GM10248 (cell line): ENCODE measurements at regions not wholly inside any gene's neighbourhood (a gene's known extent, or its start where the extent isn't known, plus 50 kb on each side); places are given as distances from the start of the nearest gene placed in this dataset.
"Not testable (repeated sequence)": the region's sequence is repeated elsewhere in the genome, so short reads cannot be mapped to it uniquely, and the experiment has no call there.

Experiments
- CTCF ChIA-PET: fragments of 300-600 bp; sonication (Branson Sonifier 250); formaldehyde crosslinking; extraction: SDS; loops from one replicate; lab custom pipeline; 2021; ENCODE audit warnings: antibody characterized with exemption; lab: Yijun Ruan, JAX
- POLR2A ChIA-PET: fragments of 350-650 bp; sonication (Branson Sonifier 250); formaldehyde crosslinking; extraction: SDS; loops from one replicate; lab custom pipeline; 2020; ENCODE audit warnings: antibody characterized with exemption; lab: Yijun Ruan, JAX
- DNase-seq: peaks from one replicate; pipeline ENCODE4 v3.0.0; 2012; ENCODE audit errors: extremely low spot score
- TF ChIP-seq, protein P1 (sequence below): IDR thresholded peaks from 2 replicates; pipeline ENCODE4 v1.5.1; 2012; ENCODE audit warnings: mild to moderate bottlenecking, low read depth; ENCODE audit errors: extremely low read depth, missing control alignments, control extremely low read depth

DNA sequence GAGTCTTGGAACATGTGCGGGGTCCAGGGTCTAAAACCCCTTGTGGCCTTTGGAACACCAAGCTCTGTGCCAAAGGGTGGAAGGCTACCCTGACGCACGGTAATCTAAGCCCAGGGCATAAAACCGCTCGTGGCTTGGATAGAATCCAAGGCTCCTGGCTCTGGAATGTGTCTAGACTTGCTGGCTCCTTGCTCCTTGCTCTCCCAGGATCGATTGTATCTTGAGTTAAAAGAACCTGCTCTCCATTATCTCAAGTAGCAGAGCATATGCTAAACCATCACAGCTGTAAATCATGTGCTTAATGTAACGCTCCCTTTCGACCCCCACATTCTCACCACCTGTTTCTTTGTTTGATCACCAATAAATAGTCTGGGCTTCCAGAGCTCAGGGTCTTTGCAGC, 50.3 kb downstream of the TLCD4 start:
- CTCF ChIA-PET: interaction anchor here (1.3 kb wide), 1 partner anchor 20 kb away, joined by 3 read pairs; no protein-coding TSS in a partner anchor
- DNase-seq, POLR2A ChIA-PET: not testable (repeated sequence)

DNA sequence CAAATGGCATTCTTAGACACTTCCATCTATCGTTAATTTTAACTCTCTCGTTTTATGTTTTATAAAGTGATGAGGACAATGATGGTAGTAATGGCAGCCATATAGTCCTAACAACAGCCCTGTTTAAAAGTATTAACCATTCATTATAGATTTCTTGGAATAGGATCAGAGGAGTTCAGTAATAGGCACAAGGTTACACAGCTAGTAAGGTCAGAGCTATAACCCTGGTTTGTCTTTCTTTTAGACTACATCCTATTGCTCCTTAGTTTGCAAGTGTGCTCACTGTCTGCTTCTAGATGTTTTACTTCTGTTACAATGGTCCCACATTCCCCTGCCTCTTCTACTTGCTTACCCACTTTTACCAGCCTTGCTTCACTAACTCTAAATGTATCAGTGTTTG, 50.9 kb downstream of the TLCD4 start:
- CTCF ChIA-PET: interaction anchor here (0.8 to 1.3 kb wide), 2 partner anchors 13 to 19 kb away, joined by 3 read pairs; no protein-coding TSS in a partner anchor
- POLR2A ChIA-PET: no interaction called here
- no peak for DNase-seq
- TF ChIP-seq, protein P1, sequence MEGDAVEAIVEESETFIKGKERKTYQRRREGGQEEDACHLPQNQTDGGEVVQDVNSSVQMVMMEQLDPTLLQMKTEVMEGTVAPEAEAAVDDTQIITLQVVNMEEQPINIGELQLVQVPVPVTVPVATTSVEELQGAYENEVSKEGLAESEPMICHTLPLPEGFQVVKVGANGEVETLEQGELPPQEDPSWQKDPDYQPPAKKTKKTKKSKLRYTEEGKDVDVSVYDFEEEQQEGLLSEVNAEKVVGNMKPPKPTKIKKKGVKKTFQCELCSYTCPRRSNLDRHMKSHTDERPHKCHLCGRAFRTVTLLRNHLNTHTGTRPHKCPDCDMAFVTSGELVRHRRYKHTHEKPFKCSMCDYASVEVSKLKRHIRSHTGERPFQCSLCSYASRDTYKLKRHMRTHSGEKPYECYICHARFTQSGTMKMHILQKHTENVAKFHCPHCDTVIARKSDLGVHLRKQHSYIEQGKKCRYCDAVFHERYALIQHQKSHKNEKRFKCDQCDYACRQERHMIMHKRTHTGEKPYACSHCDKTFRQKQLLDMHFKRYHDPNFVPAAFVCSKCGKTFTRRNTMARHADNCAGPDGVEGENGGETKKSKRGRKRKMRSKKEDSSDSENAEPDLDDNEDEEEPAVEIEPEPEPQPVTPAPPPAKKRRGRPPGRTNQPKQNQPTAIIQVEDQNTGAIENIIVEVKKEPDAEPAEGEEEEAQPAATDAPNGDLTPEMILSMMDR: no peak

DNA sequence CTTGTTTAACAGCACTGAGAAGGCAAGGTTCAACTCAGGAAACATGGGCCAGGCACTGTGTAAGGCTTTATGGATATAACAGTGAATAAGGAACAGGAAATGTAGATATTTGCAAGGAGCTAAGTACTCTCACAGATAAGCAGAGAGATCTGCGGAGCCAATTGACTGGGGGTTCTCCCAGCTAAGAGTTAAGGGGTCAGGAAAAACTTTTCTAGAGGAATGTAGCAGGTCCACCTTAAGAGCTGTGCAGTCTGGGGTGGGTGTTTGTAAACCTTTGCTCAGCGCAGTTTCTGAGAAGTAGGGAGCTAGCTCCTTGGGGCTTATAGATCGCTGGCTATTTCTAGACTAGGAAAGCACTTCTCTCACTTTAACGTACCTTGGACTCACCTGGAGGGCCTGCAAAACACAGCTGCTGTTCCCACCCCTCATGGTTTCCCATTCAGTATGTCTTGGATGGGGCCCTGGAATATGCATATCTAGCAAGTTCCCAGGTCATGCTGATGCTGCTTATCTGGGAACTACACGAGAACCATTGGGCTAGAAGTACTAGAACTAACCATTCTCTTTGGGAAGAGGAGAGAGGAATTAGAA, 51.7 kb downstream of the TLCD4 start:
- TF ChIP-seq, protein P1: no peak
- ChIA-PET POLR2A (no interaction called here), CTCF (interaction anchor here (0.8 to 1.3 kb wide), 2 partner anchors 12 to 18 kb away, joined by 3 read pairs; no protein-coding TSS in a partner anchor)
- no peak for DNase-seq

DNA sequence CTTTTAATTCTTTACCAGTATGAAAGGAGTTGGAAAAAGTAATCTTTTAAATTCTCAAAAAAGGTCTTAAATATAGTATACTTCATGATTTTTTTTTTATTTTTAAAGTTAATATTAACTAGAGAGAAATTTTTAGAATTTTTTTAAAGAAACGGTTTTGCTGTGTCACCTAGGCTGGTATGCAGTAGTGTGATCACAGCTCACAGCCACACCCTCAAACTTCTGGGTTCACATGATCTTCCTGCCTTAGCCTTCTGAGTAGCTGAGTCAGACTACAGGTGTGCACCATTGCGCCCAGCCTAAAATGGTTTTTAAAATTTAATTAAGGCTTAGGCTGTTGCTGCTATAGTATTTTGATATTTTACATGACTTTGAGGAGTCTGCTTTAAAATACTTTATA, 52.4 kb downstream of the TLCD4 start:
- DNase-seq: no peak
- CTCF ChIA-PET: no interaction called here
- POLR2A ChIA-PET: no interaction called here
- TF ChIP-seq, protein P1: no peak

DNA sequence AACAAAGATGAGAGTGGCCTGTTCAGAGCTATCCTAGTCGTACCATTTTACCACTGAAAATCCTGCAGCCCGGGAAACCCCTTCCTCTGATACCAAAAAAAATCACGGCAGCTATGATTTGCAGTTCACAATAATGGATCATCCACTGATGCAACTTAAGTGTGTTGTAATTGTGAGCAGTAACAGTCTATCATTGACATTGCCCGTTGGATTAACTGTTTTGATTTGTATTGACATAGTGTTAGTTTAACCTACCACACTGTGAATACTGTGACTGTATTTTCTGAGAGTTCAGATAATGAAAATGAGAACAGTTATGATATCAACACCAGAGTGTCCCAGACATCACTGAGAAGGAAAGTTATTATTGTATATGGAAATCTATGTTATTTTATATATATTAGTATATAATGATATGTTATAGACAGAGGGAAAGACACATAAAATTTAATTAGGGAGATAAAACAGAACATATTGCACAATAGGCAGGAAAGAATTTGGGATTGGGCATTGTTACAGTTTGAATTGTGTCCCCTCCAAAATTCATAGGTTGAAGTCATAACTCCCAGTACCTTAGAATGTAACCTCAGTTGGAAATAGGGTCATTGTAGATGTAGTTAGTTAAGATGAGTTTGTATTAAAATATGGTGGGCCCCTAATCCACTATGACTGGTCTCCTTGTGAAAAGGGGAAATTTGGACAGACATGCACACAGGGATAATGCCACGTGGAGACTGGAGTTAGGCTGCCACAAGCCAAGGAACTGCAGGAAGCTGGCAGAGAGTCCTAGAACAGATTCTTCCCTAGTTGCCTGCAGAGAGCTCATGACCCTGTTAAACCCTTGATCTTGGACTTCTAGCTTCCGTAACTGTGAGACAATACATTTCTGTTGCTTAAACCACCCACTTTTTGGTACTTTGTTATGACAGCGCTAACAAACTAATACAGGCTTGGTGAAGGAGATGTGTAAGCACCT, 54.4 kb downstream of the TLCD4 start:
- ChIA-PET CTCF (interaction anchor here (1.1 kb wide), 1 partner anchor 52 kb away, joined by 3 read pairs; no protein-coding TSS in a partner anchor), POLR2A (no interaction called here)
- TF ChIP-seq, protein P1: no peak
- DNase-seq: no peak

DNA sequence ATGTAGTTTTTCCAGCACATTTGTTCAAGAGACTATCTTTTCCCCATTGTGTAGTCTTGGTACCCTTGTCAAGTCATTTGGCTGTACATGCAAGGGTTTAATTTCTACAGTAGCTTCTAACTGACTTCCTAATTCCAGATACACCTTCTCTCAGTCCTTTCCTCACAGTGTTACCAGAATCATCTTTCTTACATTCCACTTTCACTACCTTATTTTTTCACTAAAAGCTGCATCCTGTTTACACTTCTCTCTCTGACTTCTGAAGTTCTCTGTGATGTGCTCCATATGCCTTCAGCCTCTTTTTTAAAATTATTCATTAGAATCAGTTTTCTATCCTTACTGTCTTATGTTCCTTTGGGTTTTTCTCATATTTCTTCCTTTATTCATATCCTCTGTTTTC, 57.1 kb upstream of the RWDD3 start:
- CTCF ChIA-PET: no interaction called here
- DNase-seq: no peak
- TF ChIP-seq, protein P1: no peak
- POLR2A ChIA-PET: no interaction called here
